ENCODE measurements at regions not wholly inside any gene's neighbourhood (a gene's known extent, or its start where the extent isn't known, plus 50 kb on each side); places are given as distances from the start of the nearest gene placed in this dataset.

DNA sequence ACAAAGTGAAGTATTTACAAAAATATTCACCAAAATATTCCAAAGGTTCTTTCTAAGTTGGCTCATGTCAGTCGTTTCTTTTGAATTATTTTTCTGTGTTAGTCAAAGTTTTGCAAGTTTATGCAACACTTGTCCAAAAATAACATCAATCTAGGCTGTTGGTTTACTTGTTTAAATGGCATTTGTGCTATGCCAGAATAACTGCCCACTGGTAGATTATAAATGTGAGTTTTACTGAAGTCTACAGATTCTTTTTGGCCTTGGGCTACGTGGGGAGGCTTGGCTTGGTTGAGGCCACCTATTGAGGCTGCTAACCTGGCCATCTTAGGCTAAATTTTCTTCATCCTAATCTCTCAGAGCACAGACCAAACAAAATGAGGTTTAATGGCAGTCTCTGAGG is 1091.9 kb upstream of the RAG2 start:
- Mint-ChIP-seq H3K4me3 (no peak overlapping the region), H3K36me3 (ENCODE audit: low read depth) (peaks cover 5% of the 10 kb centered on the region), H3K27ac (no peak overlapping the region), H3K4me1 (no peaks in the 10 kb centered on the region), H3K27me3 (ENCODE audit: insufficient read depth) (no peaks in the 10 kb centered on the region), H3K9me3 (peaks cover 22% of the 10 kb centered on the region)
- DNase-seq, result no peak
- TF ChIP-seq, protein P1, sequence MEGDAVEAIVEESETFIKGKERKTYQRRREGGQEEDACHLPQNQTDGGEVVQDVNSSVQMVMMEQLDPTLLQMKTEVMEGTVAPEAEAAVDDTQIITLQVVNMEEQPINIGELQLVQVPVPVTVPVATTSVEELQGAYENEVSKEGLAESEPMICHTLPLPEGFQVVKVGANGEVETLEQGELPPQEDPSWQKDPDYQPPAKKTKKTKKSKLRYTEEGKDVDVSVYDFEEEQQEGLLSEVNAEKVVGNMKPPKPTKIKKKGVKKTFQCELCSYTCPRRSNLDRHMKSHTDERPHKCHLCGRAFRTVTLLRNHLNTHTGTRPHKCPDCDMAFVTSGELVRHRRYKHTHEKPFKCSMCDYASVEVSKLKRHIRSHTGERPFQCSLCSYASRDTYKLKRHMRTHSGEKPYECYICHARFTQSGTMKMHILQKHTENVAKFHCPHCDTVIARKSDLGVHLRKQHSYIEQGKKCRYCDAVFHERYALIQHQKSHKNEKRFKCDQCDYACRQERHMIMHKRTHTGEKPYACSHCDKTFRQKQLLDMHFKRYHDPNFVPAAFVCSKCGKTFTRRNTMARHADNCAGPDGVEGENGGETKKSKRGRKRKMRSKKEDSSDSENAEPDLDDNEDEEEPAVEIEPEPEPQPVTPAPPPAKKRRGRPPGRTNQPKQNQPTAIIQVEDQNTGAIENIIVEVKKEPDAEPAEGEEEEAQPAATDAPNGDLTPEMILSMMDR (conservative IDR thresholded peaks at IDR 0.05), result no peak
- H3K4me1 ChIP-seq (ENCODE audit: control insufficient read depth, insufficient read depth, low read length), result no peaks in the 10 kb centered on the region
- peaks cover 25% of the 10 kb centered on the region for H3K9me3 ChIP-seq (ENCODE audit: control insufficient read depth, low read length)
- H3K4me3 ChIP-seq (ENCODE audit: low read length), result no peak overlapping the region
- H3K36me3 ChIP-seq (ENCODE audit: control insufficient read depth, insufficient read depth, low read length), result no peaks in the 10 kb centered on the region
- H3K9ac ChIP-seq (ENCODE audit: extremely low read depth, low read length, poor library complexity, severe bottlenecking), result no peak overlapping the region
- H3K27me3 ChIP-seq (ENCODE audit: control insufficient read depth, insufficient read depth, low read length, poor library complexity, severe bottlenecking), result no peaks in the 10 kb centered on the region
- WGBS, 2 experiments (ENCODE audit: insufficient coverage in 1 of 2, insufficient read length in 1 of 2), result 75 to 100% methylated on average over 1 to 2 of the region's 2 CpGs
- H3K27ac ChIP-seq (ENCODE audit: low read depth, low read length), result no peak overlapping the region

DNA sequence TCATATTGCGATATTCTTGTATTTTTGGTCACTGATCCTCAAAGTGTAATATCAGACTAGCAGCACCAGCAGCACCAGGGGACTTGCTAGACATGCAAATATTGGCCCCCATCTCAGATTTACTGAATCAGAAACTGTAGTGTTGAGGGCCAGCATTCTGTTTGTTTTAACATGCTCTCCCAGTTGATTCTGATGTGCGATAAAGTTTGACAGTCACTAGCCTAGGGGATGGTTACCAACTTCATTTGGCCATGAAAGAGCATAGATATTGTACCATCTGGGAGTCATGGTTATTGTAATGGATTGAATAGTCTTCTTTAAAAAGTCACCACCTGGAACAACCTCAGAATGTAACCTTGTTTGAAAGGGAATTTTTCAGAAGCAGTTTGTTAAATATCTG is 1090.4 kb upstream of the RAG2 start:
- Histone ChIP-seq H3K27me3 (ENCODE audit: control insufficient read depth, insufficient read depth, low read length, poor library complexity, severe bottlenecking) (no peaks in the 10 kb centered on the region), H3K4me1 (ENCODE audit: control insufficient read depth, insufficient read depth, low read length) (no peaks in the 10 kb centered on the region), H3K9me3 (ENCODE audit: control insufficient read depth, low read length) (peaks cover 10% of the 10 kb centered on the region), H3K9ac (ENCODE audit: extremely low read depth, low read length, poor library complexity, severe bottlenecking) (no peak overlapping the region), H3K27ac (ENCODE audit: low read depth, low read length) (no peak overlapping the region), H3K4me3 (ENCODE audit: low read length) (no peak overlapping the region), H3K36me3 (ENCODE audit: control insufficient read depth, insufficient read depth, low read length) (no peaks in the 10 kb centered on the region)
- no peak overlapping the region for H3K27ac Mint-ChIP-seq
- no peaks in the 10 kb centered on the region for H3K36me3 Mint-ChIP-seq (ENCODE audit: low read depth)
- TF ChIP-seq, protein P1 (conservative IDR thresholded peaks at IDR 0.05), result no peak
- 83% methylated on average over 2 of the region's 2 CpGs; no CpG with 5 or more reads in 1 of the 2 experiments for WGBS, 2 experiments (ENCODE audit: insufficient coverage in 1 of 2, insufficient read length in 1 of 2)
- DNase-seq, result no peak
- H3K4me3 Mint-ChIP-seq, result no peak overlapping the region
- H3K9me3 Mint-ChIP-seq, result peaks cover 12% of the 10 kb centered on the region
- H3K4me1 Mint-ChIP-seq, result no peaks in the 10 kb centered on the region
- H3K27me3 Mint-ChIP-seq (ENCODE audit: insufficient read depth), result no peaks in the 10 kb centered on the region

DNA sequence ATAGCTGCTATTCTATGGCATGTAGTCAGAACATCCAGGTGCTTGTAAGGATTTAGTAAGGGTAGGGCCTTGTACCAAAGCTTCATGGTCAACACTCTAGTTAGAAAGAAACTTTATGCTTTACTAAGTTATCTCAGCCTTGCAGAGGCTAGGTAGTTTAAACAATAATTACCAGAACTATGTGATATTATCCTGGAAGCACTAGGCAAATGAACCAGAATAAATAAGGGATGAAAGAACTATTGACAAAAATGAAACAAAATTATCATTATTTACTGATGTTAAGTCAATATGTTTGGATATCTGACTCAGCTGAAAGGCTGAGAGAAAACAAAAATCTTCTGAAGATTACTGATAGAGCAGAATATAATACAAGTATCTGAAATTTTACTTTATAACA is 1089.1 kb upstream of the RAG2 start:
- TF ChIP-seq, protein P1 (conservative IDR thresholded peaks at IDR 0.05), result no peak
- no peak overlapping the region for H3K27ac Mint-ChIP-seq
- peaks cover 18% of the 10 kb centered on the region for H3K9me3 Mint-ChIP-seq
- Histone ChIP-seq H3K27me3 (ENCODE audit: control insufficient read depth, insufficient read depth, low read length, poor library complexity, severe bottlenecking) (no peaks in the 10 kb centered on the region), H3K9me3 (ENCODE audit: control insufficient read depth, low read length) (peaks cover 12% of the 10 kb centered on the region), H3K36me3 (ENCODE audit: control insufficient read depth, insufficient read depth, low read length) (no peaks in the 10 kb centered on the region), H3K4me3 (ENCODE audit: low read length) (no peak overlapping the region), H3K9ac (ENCODE audit: extremely low read depth, low read length, poor library complexity, severe bottlenecking) (no peak overlapping the region), H3K27ac (ENCODE audit: low read depth, low read length) (no peak overlapping the region), H3K4me1 (ENCODE audit: control insufficient read depth, insufficient read depth, low read length) (no peaks in the 10 kb centered on the region)
- no peaks in the 10 kb centered on the region for H3K4me1 Mint-ChIP-seq
- DNase-seq, result no peak
- H3K27me3 Mint-ChIP-seq (ENCODE audit: insufficient read depth), result no peaks in the 10 kb centered on the region
- no peak overlapping the region for H3K4me3 Mint-ChIP-seq
- peaks cover 2% of the 10 kb centered on the region for H3K36me3 Mint-ChIP-seq (ENCODE audit: low read depth)
